ENCODE measurements at regions not wholly inside any gene's neighbourhood (a gene's known extent, or its start where the extent isn't known, plus 50 kb on each side); places are given as distances from the start of the nearest gene placed in this dataset.
"Not testable (repeated sequence)": the region's sequence is repeated elsewhere in the genome, so short reads cannot be mapped to it uniquely, and the experiment has no call there.

DNA sequence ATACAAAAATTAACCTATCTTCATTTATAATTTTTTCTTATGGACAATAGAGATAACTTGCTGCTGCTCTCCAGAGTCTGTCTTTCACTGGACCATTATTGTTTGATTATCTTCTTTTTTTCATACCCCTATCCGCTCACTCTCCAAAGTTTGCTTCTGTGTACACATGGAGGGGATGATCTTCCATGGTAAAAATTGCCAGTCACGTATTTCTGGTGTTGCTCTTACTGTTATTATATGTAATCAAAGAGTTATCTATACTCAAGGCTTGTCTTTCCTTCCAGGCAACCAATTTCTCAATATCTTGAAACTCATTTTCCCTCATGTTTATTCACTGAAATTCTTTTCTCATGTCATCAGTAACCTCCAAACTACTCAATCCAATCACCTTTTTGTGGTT lies 817.8 kb upstream of the NECTIN3 start:
- DNase-seq = no peak

DNA sequence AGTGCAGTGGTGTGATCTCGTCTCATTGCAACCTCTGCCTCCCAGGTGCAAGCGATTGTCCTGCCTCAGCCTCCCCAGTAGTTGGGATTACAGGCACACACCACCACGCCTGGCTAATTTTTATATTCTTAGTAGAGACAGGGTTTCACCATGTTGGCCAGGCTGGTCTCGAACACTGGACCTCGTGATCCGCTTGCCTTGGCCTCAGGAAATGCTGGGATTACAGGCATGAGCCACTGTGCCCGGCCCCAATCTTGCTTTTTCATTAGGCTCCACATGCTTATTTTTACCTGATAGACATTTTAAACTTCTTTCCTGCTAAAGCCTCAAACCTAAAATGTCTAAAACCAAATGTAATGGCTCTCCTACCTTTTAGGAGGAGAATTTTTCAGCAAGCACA lies 817.0 kb upstream of the NECTIN3 start:
- DNase-seq = no peak

DNA sequence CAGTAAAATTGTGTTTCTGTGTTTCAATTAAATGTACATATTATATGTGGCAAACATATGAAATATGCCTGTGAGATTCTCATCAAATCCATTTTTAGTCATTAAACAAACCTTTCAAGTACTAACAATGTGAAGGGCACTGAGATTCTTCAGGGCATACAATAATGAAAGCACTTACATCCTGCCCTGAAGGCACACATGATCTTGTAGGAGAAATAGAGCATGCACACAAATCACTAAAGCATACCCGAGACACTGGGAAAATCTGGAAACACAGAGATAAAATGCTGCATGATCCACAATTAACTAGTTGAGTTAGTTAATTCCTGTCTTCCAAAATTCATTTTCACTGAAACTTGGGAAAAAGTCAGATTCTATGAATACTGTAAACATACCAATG lies 810.5 kb upstream of the NECTIN3 start:
- no peak for DNase-seq

DNA sequence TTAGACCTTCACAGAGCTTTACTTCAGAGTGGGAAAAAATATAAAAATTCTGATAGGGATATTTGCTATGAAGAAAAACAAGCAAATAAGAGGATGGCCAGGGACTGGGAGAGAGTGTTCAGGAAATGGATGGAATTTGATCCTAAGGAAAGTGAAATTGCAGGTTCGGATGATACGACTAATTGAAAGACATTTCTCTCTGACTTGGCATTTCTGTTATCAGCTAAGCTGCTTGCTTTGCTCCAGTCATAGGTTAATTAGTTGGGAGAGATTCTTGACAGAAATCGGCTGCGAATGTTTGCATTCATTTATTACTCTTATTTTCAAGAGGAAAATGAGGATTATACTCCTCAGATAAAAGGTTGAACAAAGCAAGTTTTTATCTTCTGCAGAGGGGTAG lies 808.7 kb upstream of the NECTIN3 start:
- no peak for DNase-seq

DNA sequence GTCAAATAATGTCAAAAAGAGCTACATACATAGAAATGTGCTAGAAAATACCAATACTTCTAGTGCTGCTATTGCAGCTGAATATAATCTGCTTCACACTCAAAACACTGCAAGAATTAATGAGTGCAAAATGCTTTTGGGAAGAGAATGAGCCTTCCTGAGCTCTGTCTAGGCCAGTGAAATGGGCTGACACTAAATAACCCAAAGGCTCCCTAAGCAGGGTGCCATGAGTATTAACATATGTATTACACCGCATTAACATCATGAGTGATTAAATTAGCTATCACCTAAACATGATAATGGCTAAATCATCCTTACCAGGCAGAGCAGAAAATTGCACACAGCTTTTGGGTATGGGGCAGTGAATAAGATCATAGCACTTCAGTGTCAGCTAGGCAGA lies 806.3 kb upstream of the NECTIN3 start:
- DNase-seq = no peak

DNA sequence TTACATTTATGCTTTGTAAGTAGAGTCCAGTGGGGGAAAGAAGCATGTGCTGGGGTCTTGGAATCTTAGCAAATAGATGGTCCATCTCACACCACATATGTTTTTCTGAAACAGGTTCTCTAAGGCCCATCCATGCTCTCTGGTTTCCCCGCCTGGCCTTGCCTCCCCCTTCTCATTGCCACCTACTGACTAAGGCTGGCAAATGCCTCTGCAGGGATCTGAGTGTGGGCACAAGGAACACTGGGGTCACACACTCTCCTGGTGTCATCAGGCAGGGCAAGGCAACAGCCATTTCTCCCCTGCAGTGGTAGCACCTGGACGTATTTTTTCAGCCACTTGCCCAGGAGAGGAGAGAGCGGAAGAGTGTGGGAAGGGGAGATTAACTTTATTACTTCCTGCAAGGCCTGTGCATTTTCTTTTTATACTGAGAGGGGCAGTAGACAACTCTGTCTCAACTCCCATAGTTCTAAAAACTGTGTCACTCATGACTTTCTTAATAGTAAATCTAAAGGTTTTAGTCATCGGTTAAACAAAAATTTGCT lies 804.2 kb upstream of the NECTIN3 start:
- DNase-seq = no peak

DNA sequence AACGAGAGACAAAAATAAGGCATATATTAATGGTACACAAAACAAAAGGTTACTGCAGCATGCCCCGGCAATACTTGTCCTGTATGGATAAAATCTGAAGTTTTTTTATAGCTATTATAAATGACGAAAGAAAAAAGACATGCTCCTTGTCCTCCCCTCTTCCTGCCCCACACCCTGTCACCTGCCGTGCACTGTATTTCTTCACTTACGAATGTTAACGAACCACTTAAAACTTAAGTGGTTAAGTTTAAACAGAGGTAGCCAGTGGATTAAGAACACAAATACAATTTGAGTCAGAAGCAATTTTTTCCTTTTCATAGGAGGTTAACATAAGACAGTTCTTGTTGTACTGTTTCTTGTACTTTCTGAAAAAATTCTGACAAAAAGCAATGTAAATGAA lies 799.1 kb upstream of the NECTIN3 start:
- no peak for DNase-seq

DNA sequence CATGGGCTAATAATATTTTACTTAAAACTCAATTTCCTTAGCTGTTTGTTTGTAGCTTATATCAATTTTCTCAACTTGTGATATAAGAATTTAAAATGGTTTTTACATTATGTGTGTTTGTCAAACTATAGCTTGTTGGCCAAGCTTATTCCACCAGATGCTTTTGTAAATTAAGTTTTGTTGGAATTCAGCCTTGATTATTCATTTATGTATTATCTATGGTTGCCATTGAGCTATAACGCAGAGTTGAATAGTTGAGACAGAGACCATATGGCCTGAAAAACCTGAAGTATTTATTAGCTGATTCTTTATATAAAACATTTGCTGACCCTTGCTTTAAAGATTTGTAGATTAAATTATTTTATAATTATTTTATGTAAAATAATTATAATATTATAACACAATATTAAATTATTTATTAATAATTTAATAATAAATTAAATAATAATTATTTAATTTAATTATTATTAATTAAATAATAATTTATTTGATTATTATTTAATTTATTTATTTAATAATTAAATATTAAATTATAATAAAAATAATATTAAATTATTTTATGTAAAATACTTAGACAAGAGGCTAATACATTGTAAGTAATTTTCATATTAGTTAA lies 779.6 kb upstream of the NECTIN3 start:
- DNase-seq = no peak

DNA sequence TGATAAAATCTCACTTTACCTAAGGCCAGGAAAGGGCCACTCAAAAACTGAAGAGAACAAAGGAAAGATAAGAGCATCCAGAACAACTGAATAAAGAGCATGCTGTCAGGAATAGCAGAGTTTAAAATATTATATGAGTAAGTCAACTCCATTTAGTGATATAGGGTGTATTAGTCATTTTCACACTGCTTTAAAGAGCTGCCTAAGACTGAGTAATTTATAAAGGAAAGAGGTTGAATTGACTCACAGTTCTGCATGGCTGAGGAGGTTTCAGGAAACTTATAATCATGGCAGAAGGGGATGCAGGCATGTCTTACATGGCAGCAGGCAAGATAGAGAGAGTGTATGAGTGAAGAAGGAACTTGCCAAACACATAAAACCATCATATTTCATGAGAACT lies 778.0 kb upstream of the NECTIN3 start:
- no peak for DNase-seq

DNA sequence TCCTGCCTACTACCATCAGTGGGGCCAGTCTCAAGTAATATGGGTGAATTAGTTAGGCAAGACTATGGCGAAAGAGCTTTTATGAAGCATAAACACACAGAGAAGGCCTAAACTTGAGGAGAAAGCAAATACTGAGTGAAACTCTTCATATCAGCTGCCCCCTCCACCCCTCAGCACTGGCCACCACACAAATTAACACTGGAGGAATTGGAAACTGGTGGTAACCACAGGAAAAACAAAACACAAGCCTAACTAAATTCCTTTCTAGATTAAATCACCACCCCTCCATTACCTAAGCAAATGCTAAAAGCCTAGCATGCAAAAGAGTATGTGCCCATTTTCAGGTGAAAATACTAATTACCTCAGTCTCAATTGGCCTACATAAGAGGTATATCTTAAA lies 774.7 kb upstream of the NECTIN3 start:
- DNase-seq = no peak

DNA sequence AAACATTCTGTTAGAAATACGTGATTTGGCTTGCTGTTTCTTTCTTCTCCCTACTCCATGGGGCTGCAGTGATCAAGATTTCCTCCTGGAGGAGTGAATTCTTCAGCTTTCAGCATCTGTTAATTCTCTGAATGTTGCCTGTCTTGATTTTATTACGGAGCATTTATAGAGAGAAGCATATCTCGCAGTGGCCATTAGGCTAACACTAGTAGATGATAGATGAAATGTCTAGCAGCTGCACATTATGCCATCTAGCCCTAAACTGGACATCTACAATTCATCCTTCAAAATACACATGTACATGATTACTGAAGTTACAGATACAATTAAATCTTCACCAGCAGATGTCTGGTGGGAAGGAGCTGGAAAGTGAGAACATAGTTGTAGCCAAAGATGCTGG lies 769.8 kb upstream of the NECTIN3 start:
- DNase-seq = no peak

DNA sequence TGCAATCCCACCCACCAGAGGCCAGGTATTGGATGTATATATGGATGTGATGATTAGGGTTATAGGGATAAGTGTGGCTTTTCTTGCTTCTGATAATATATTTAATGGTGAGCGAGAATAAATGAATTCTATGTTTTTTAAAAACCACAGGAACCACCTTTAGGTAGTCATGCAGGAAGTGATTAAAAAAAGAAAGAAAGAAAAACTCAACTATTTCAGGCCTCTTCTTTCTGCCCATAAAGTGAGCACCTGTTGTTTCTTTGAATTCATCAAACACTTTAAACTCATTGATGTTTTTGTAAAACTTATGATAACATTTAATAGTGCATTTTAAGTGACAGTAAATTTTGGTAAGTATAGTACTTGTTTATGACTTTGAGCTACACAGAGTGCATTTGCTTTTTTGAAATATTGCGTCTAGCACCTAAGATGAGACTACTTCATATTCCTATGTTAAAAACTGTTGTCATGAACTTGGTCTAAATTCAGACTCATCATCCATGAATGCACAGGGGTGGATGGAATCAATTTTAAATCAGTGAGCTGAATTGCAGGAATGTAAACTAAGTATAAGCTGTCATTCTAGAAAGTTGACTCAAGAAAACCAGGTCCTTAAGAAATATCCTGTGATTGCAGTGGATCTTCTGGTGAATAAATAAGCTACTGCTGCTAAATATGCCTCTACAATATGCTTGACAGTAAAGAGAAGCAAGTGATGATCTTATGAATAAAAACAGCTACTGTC lies 764.4 kb upstream of the NECTIN3 start:
- no peak for DNase-seq

DNA sequence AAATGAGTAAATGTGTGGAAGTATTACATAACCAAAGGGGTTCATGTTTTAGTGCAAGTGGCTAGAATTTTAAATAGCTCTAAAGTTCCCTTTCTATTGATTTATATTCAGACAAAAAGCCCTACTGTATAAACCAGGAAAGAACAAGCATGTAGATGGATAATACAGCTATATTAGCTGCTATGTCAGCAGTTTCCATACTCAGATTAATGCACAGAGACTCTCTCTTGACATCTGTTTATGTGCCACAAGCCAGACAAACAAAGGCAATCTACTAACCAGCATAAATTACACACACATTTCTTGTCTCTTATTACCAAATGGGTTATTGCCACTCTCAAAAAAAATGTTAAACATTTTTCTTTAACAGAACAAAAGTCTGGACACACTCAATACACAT lies 760.1 kb upstream of the NECTIN3 start:
- no peak for DNase-seq

DNA sequence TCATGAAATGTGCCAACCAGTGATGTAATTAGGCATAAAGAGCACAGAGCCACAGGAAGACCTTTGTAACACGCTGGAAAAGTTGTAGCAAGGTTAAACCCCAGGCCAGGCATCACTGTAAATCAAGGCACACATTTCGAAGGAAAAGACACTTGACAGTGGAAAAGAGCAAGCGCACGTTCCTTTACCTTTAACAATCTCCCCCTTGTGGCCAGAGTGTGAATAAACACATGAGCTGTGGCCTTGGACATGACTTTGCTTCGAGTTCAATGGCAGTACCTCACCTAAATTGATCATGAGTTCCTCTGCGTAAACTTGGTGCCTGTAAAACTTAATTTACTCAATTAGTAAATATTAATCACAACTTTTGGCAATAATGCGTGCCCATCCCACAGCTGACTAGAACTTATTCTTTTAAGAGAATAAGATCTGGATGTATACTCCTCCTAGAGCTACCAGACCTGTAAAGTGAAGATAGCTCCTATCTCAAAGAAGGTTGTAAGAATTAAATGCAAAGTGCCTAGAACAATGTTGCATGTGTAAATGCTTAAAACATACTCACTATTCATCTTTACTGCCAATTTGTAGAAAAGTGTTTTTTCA lies 757.0 kb upstream of the NECTIN3 start:
- peak; percentile 27 for DNase-seq

DNA sequence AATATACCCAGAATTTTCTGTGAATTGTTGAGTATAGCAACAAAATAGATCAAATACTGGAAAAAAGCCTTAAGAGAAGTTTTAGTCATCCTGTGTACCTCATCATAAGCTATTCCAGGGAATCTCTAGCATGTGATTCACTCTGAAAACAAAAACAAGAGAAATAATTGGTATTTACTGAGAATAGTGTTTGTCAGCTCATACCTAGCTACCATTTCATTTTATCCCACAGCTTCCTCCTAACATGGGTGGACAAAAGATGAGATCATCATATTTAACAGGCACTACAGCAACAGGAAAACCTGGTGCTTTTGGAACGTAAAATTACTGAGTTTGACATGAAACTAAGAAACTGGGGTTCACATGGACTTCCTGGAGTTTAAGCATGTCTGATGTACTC lies 753.5 kb upstream of the NECTIN3 start:
- no peak for DNase-seq

DNA sequence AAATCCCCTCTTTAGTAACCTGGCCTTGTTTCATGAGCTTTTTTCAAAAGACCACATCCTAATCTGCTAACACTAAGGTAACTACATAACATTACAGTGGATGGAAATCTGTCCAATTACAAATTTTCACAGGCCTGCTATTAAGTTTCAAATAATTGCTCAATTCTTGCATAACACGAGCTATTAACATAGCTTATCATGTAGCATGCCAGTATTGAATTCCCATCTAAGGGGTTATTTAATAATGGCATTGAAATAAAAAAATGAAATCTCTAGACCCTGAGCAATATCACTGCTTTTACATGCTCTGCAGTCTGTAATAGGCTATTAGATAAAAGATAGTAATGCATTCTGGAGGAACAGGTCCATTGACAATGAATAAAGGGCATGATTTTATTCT lies 748.3 kb upstream of the NECTIN3 start:
- peak; percentile 92 for DNase-seq

DNA sequence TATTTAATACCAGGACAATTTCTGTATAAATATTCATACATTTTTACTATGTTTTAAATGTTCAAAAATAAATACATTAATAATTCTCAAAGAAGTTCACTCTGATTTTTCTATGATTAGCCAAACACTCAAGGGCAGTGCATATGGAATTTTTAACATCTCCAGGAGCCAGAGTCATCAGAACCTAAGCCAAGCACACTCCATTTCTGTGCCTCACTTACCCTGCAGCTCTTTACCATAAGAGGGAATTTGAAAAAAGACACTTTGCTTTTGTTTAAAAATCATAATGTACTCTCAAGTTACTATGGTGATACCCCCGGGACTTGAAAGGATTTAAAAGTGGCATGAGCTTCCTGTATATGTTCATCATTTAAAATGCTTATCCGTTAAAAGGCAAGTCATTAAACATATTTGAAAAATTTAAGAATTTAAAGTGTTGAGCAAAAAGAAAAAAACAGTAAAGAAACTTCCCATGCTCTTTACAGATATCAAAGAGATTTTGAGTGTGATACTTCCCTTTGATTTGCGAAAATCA lies 747.4 kb upstream of the NECTIN3 start:
- no peak for DNase-seq

DNA sequence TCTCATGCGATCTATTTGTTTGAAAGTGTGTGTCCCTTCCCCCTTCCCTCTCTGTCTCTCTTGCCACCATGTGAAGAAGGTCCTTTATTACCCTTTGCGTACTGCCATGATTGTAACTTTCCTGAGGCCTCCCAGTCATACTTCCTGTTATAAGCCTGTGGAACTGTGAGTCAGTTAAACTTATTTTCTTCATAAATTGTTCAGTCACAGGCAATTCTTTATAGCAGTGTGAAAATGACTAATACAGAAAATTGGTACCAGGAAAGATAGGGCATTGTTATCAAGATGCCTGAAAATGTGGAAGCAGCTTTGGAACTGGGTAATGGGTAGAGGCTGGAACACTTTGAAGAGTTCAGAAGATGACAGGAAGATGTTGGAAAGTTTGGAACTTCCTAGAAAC lies 743.7 kb upstream of the NECTIN3 start:
- no peak for DNase-seq

DNA sequence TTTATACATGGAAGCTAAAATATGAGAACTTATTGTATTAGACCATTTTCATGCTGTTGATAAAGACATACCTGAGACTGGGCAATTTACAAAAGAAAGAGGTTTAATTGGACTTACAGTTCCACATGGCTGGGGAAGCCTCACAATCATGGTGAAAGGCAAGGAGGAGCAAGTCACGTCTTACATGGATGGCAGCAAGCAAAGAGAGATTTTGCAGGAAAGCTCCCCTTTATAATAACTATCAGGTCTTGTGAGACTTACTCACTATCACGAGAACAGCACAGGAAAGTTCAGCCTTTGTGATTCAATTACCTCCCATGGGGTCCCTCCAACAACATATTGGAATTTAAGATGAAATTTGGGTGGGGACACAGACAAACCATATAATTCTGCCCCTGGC lies 740.1 kb upstream of the NECTIN3 start:
- DNase-seq = not testable (repeated sequence)

DNA sequence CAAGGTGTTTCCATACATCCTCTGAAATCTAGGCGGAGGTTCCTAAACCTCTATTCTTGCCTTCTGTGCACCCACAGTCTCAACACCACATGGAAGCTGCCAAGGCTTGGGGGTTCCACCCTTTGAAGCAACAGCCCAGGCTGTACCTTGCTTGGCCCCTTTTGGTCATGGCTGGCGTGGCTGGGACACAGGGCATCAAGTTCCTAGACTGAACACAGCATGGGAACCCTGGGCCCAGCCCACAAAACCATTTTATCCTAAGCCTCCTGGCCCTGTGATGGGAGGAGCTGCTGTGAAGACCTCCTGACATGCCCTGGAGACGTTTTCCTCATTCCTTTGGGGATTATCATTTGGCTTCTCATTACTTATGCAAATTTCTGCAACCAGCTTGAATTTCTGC lies 739.0 kb upstream of the NECTIN3 start:
- no peak for DNase-seq

DNA sequence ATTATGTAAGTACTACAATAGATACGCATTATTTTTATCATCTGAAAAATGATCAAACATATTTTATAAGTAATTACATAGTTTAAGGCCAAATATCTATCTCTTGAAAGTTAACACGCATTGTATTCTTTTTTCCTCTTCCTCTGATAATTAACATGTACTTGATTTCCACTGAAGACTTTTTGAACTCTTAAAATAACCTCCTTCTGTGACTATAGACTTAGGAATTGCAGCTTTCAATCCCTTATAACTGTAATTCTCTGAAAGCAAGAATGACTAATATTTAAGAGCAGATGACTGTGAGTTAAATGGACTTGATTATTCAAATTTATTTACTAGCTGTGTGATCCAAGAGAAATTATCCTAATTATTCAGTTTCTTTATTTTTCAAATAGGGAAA lies 730.6 kb upstream of the NECTIN3 start:
- no peak for DNase-seq

DNA sequence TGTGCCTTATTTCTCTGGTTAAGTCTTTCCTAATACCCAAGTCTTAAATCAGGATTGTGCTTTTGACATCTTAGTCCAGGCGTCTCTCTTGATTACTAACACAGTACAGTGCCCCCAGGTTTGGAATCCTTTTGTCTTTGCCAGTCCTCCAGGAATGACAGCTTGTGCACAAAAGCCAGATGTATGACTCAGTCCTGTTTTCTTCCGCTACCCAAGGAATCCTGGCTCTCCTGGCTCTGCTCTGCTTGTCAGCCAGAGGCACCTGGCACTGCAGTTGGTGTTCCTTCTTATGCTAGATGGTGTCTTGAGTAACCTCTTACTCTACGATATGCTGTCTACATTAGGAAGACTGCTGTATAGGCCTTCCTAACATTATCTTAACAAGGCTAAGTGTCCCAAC lies 728.2 kb upstream of the NECTIN3 start:
- no peak for DNase-seq

DNA sequence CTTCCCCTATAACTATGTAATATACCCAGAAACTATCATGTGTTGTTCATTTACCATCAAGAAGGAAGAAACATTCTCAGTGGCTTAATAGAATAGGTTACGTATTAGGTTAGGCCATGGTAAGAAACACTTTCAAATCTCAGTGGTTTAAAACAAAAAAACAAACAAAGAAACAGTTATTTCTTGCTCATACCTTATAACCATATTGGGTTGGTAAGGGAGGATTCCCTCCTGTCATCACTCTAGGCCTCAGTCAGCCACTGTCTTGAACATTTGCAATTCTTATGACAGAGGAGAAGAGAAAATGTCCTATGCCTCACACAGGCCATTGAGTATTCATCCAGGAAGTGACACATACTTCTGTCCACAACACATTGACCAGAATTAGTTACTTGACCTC lies 727.7 kb upstream of the NECTIN3 start:
- DNase-seq = no peak

DNA sequence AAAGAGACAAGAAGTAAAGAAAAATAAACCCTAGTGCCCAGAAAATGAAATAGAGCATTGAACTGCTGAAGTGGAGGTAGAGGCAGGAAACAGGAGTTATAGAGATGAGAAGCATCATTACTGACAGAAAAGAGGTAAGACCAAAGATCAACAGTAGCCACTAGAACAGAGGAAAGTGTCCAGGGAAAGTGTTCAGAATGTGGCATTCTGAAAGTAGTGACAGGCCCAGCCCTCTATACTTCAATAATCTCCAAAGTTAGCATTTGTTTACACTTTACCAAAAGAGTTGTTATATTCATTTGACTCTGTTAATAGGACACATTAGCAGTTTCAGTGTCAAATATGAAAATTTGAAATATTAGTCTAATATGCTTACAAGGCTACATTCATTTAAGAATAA lies 727.1 kb upstream of the NECTIN3 start:
- DNase-seq = no peak

All from NCI-H524 treated with DMSO at 0.1 percent for 48 hours (cell line).